DND-41 (cell line): ENCODE measurements at regions not wholly inside any gene's neighbourhood (a gene's known extent, or its start where the extent isn't known, plus 50 kb on each side); places are given as distances from the start of the nearest gene placed in this dataset.

Experiments used
- CTCF ChIP-seq: IDR thresholded peaks from 2 replicates; pipeline ENCODE4 v1.5.1; 2012; ENCODE audit warnings: borderline replicate concordance, low read length, moderate library complexity, mild to moderate bottlenecking; ENCODE audit not compliant: poor library complexity, severe bottlenecking; ENCODE audit errors: extremely low read depth
- EZH2 ChIP-seq: IDR thresholded peaks from 3 replicates; pipeline ENCODE4 v1.6.1; 2012; ENCODE audit warnings: borderline replicate concordance, low read depth, mild to moderate bottlenecking, moderate library complexity, low read length, inconsistent platforms; ENCODE audit not compliant: severe bottlenecking

GRCh38 chr9:81417941-81418340, 271.4 kb downstream of the TLE1 start:
- TF ChIP-seq CTCF: no peak
- no peak for TF ChIP-seq EZH2
